ENCODE measurements at regions not wholly inside any gene's neighbourhood (a gene's known extent, or its start where the extent isn't known, plus 50 kb on each side); places are given as distances from the start of the nearest gene placed in this dataset.

- no peak overlapping the region for H3K4me3 ChIP-seq (ENCODE audit: low read length)
- H3K27ac ChIP-seq (ENCODE audit: low read length) = no peak overlapping the region
- no peaks in the 10 kb centered on the region for H3K36me3 ChIP-seq (ENCODE audit: insufficient read depth, low read depth, low read length)
- H3K9me3 ChIP-seq (ENCODE audit: insufficient read depth, low read depth, low read length) = peaks cover 19% of the 10 kb centered on the region
- no peak overlapping the region for H3K9ac ChIP-seq (ENCODE audit: low read depth, low read length)
- H3K27me3 ChIP-seq (ENCODE audit: insufficient read depth, low read length) = no peaks in the 10 kb centered on the region
- H3K4me1 ChIP-seq (ENCODE audit: insufficient read depth, low read length) = no peaks in the 10 kb centered on the region
Measured at GRCh38 chr6:101226677-101227135, 166.8 kb upstream of the GRIK2 start.

- H3K4me1 ChIP-seq (ENCODE audit: insufficient read depth, low read length) = no peaks in the 10 kb centered on the region
- H3K27me3 ChIP-seq (ENCODE audit: insufficient read depth, low read length) = no peaks in the 10 kb centered on the region
- H3K9ac ChIP-seq (ENCODE audit: low read depth, low read length) = no peak overlapping the region
- no peaks in the 10 kb centered on the region for H3K36me3 ChIP-seq (ENCODE audit: insufficient read depth, low read depth, low read length)
- H3K9me3 ChIP-seq (ENCODE audit: insufficient read depth, low read depth, low read length) = no peaks in the 10 kb centered on the region
- no peak overlapping the region for H3K27ac ChIP-seq (ENCODE audit: low read length)
- H3K4me3 ChIP-seq (ENCODE audit: low read length) = no peak overlapping the region
Measured at GRCh38 chr6:101230866-101231265, 162.6 kb upstream of the GRIK2 start.

- H3K9me3 ChIP-seq (ENCODE audit: insufficient read depth, low read depth, low read length) = no peaks in the 10 kb centered on the region
- no peaks in the 10 kb centered on the region for H3K4me1 ChIP-seq (ENCODE audit: insufficient read depth, low read length)
- no peak overlapping the region for H3K4me3 ChIP-seq (ENCODE audit: low read length)
- H3K27ac ChIP-seq (ENCODE audit: low read length) = no peak overlapping the region
- H3K36me3 ChIP-seq (ENCODE audit: insufficient read depth, low read depth, low read length) = no peaks in the 10 kb centered on the region
- H3K27me3 ChIP-seq (ENCODE audit: insufficient read depth, low read length) = no peaks in the 10 kb centered on the region
- no peak overlapping the region for H3K9ac ChIP-seq (ENCODE audit: low read depth, low read length)
Measured at GRCh38 chr6:101231606-101232235, 161.8 kb upstream of the GRIK2 start.

- H3K9ac ChIP-seq (ENCODE audit: low read depth, low read length) = no peak overlapping the region
- no peaks in the 10 kb centered on the region for H3K4me1 ChIP-seq (ENCODE audit: insufficient read depth, low read length)
- H3K36me3 ChIP-seq (ENCODE audit: insufficient read depth, low read depth, low read length) = no peaks in the 10 kb centered on the region
- no peak overlapping the region for H3K27ac ChIP-seq (ENCODE audit: low read length)
- H3K4me3 ChIP-seq (ENCODE audit: low read length) = no peak overlapping the region
- H3K27me3 ChIP-seq (ENCODE audit: insufficient read depth, low read length) = no peaks in the 10 kb centered on the region
- no peaks in the 10 kb centered on the region for H3K9me3 ChIP-seq (ENCODE audit: insufficient read depth, low read depth, low read length)
Measured at GRCh38 chr6:101232961-101233360, 160.5 kb upstream of the GRIK2 start.

- no peaks in the 10 kb centered on the region for H3K27me3 ChIP-seq (ENCODE audit: insufficient read depth, low read length)
- no peak overlapping the region for H3K27ac ChIP-seq (ENCODE audit: low read length)
- no peak overlapping the region for H3K4me3 ChIP-seq (ENCODE audit: low read length)
- H3K36me3 ChIP-seq (ENCODE audit: insufficient read depth, low read depth, low read length) = no peaks in the 10 kb centered on the region
- no peak overlapping the region for H3K9ac ChIP-seq (ENCODE audit: low read depth, low read length)
- H3K9me3 ChIP-seq (ENCODE audit: insufficient read depth, low read depth, low read length) = no peaks in the 10 kb centered on the region
- H3K4me1 ChIP-seq (ENCODE audit: insufficient read depth, low read length) = no peaks in the 10 kb centered on the region; the same call in 1 of the 2 replicates
Measured at GRCh38 chr6:101236709-101237108, 156.8 kb upstream of the GRIK2 start.

GRCh38 chr6:101241442-101241841, 152.1 kb upstream of the GRIK2 start:
- no peaks in the 10 kb centered on the region for H3K9me3 ChIP-seq (ENCODE audit: insufficient read depth, low read depth, low read length)
- no peak overlapping the region for H3K9ac ChIP-seq (ENCODE audit: low read depth, low read length)
- no peak overlapping the region for H3K27ac ChIP-seq (ENCODE audit: low read length)
- H3K4me1 ChIP-seq (ENCODE audit: insufficient read depth, low read length) = no peaks in the 10 kb centered on the region; the same call in 1 of the 2 replicates
- no peak overlapping the region for H3K4me3 ChIP-seq (ENCODE audit: low read length)
- no peaks in the 10 kb centered on the region for H3K36me3 ChIP-seq (ENCODE audit: insufficient read depth, low read depth, low read length)
- H3K27me3 ChIP-seq (ENCODE audit: insufficient read depth, low read length) = no peaks in the 10 kb centered on the region

GRCh38 chr6:101249470-101249869, 144.0 kb upstream of the GRIK2 start:
- Histone ChIP-seq H3K9me3 (ENCODE audit: insufficient read depth, low read depth, low read length) (peaks cover 9% of the 10 kb centered on the region; the same call in 1 of the 2 replicates), H3K4me3 (ENCODE audit: low read length) (no peak overlapping the region), H3K27me3 (ENCODE audit: insufficient read depth, low read length) (no peaks in the 10 kb centered on the region), H3K4me1 (ENCODE audit: insufficient read depth, low read length) (no peaks in the 10 kb centered on the region), H3K36me3 (ENCODE audit: insufficient read depth, low read depth, low read length) (no peaks in the 10 kb centered on the region), H3K27ac (ENCODE audit: low read length) (no peak overlapping the region), H3K9ac (ENCODE audit: low read depth, low read length) (no peak overlapping the region)

- H3K36me3 ChIP-seq (ENCODE audit: insufficient read depth, low read depth, low read length) = no peaks in the 10 kb centered on the region
Measured at GRCh38 chr6:101257163-101257562, 136.3 kb upstream of the GRIK2 start.

GRCh38 chr6:101259505-101259904, 134.0 kb upstream of the GRIK2 start:
- Histone ChIP-seq H3K27me3 (ENCODE audit: insufficient read depth, low read length) (no peaks in the 10 kb centered on the region), H3K9me3 (ENCODE audit: insufficient read depth, low read depth, low read length) (peaks cover 13% of the 10 kb centered on the region), H3K36me3 (ENCODE audit: insufficient read depth, low read depth, low read length) (no peaks in the 10 kb centered on the region), H3K4me3 (ENCODE audit: low read length) (no peak overlapping the region), H3K4me1 (ENCODE audit: insufficient read depth, low read length) (no peaks in the 10 kb centered on the region), H3K9ac (ENCODE audit: low read depth, low read length) (no peak overlapping the region), H3K27ac (ENCODE audit: low read length) (no peak overlapping the region)

More at GRCh38 chr6:101257163-101257562, 136.3 kb upstream of the GRIK2 start:
- no peak overlapping the region for H3K9ac ChIP-seq (ENCODE audit: low read depth, low read length)
- H3K9me3 ChIP-seq (ENCODE audit: insufficient read depth, low read depth, low read length) = peaks cover 13% of the 10 kb centered on the region
- H3K4me3 ChIP-seq (ENCODE audit: low read length) = no peak overlapping the region
- no peaks in the 10 kb centered on the region for H3K4me1 ChIP-seq (ENCODE audit: insufficient read depth, low read length)
- no peaks in the 10 kb centered on the region for H3K27me3 ChIP-seq (ENCODE audit: insufficient read depth, low read length)
- no peak overlapping the region for H3K27ac ChIP-seq (ENCODE audit: low read length)

GRCh38 chr6:101263596-101263995, 129.9 kb upstream of the GRIK2 start:
- Histone ChIP-seq H3K9me3 (ENCODE audit: insufficient read depth, low read depth, low read length) (no peaks in the 10 kb centered on the region; the same call in 1 of the 2 replicates), H3K36me3 (ENCODE audit: insufficient read depth, low read depth, low read length) (no peaks in the 10 kb centered on the region), H3K27ac (ENCODE audit: low read length) (no peak overlapping the region), H3K27me3 (ENCODE audit: insufficient read depth, low read length) (no peaks in the 10 kb centered on the region), H3K9ac (ENCODE audit: low read depth, low read length) (no peak overlapping the region), H3K4me3 (ENCODE audit: low read length) (no peak overlapping the region), H3K4me1 (ENCODE audit: insufficient read depth, low read length) (no peaks in the 10 kb centered on the region)

- H3K36me3 ChIP-seq (ENCODE audit: insufficient read depth, low read depth, low read length) = no peaks in the 10 kb centered on the region
- no peaks in the 10 kb centered on the region for H3K9me3 ChIP-seq (ENCODE audit: insufficient read depth, low read depth, low read length)
- no peaks in the 10 kb centered on the region for H3K4me1 ChIP-seq (ENCODE audit: insufficient read depth, low read length)
- no peaks in the 10 kb centered on the region for H3K27me3 ChIP-seq (ENCODE audit: insufficient read depth, low read length)
- no peak overlapping the region for H3K4me3 ChIP-seq (ENCODE audit: low read length)
- H3K9ac ChIP-seq (ENCODE audit: low read depth, low read length) = no peak overlapping the region
- no peak overlapping the region for H3K27ac ChIP-seq (ENCODE audit: low read length)
Measured at GRCh38 chr6:101266063-101266462, 127.4 kb upstream of the GRIK2 start.

GRCh38 chr6:101268541-101268940, 125.0 kb upstream of the GRIK2 start:
- no peak overlapping the region for H3K9ac ChIP-seq (ENCODE audit: low read depth, low read length)
- no peaks in the 10 kb centered on the region for H3K4me1 ChIP-seq (ENCODE audit: insufficient read depth, low read length)
- H3K9me3 ChIP-seq (ENCODE audit: insufficient read depth, low read depth, low read length) = no peaks in the 10 kb centered on the region
- no peaks in the 10 kb centered on the region for H3K36me3 ChIP-seq (ENCODE audit: insufficient read depth, low read depth, low read length)
- no peaks in the 10 kb centered on the region for H3K27me3 ChIP-seq (ENCODE audit: insufficient read depth, low read length)
- no peak overlapping the region for H3K27ac ChIP-seq (ENCODE audit: low read length)
- H3K4me3 ChIP-seq (ENCODE audit: low read length) = no peak overlapping the region

Measured in iPS-20b (cell line).